IPS DF 6.9 (cell line): ENCODE measurements at regions not wholly inside any gene's neighbourhood (a gene's known extent, or its start where the extent isn't known, plus 50 kb on each side); places are given as distances from the start of the nearest gene placed in this dataset.
"Not testable (repeated sequence)": the region's sequence is repeated elsewhere in the genome, so short reads cannot be mapped to it uniquely, and the experiment has no call there.

Experiments
- DNase-seq: peaks from one replicate; pipeline ENCODE4 v3.0.0-alpha.2; 2013; ENCODE audit warnings: low read depth, low spot score
- H3K27ac ChIP-seq: one replicate; pipeline ENCODE4 v1.5.1; 2013; ENCODE audit warnings: low read length, control low read depth
- H3K27me3 ChIP-seq: 2 replicates; pipeline ENCODE4 v1.6.1; 2013; ENCODE audit warnings: mild to moderate bottlenecking, low read length; ENCODE audit not compliant: control insufficient read depth, insufficient read depth
- H3K36me3 ChIP-seq: 2 replicates; pipeline ENCODE4 v1.6.1; 2013; ENCODE audit warnings: low read length; ENCODE audit not compliant: control insufficient read depth, insufficient read depth
- H3K4me1 ChIP-seq: 2 replicates; pipeline ENCODE4 v1.6.1; 2013; ENCODE audit warnings: low read length; ENCODE audit not compliant: control insufficient read depth, insufficient read depth
- H3K4me3 ChIP-seq: 2 replicates; pipeline ENCODE4 v1.5.1; 2013; ENCODE audit warnings: mild to moderate bottlenecking, low read length
- H3K9me3 ChIP-seq: 2 replicates; pipeline ENCODE4 v1.6.1; 2013; ENCODE audit warnings: low read length, inconsistent platforms; ENCODE audit not compliant: control insufficient read depth, insufficient read depth
- WGBS: extraction: QIAGEN DNeasy Blood & Tissue Kit; methylation state at CpG from one replicate; pipeline ENCODE4 v1.1.7; 2013; ENCODE audit warnings: mixed read lengths, missing lambda C conversion rate; ENCODE audit not compliant: insufficient read length, insufficient coverage; 5-methylcytosine and 5-hydroxymethylcytosine counted together

- H3K9me3 ChIP-seq, H3K4me1 ChIP-seq, H3K27ac ChIP-seq, DNase-seq, H3K36me3 ChIP-seq, H3K27me3 ChIP-seq, H3K4me3 ChIP-seq: not testable (repeated sequence)
- WGBS, result no CpG with 5 or more reads among the region's 11 CpGs
Measured at GRCh38 chr5:44756097-44756496, 52.6 kb upstream of the MRPS30 start.

- DNase-seq, result no peak
- H3K4me1 ChIP-seq, result no peaks in the 10 kb centered on the region
- H3K27me3 ChIP-seq, result no peaks in the 10 kb centered on the region
Measured at GRCh38 chr5:44747396-44747795, 61.4 kb upstream of the MRPS30 start.

GRCh38 chr5:44740660-44741059 is 68.1 kb upstream of the MRPS30 start:
- Histone ChIP-seq H3K4me1 (no peaks in the 10 kb centered on the region), H3K27ac (no peak overlapping the region), H3K4me3 (no peak overlapping the region), H3K36me3 (no peaks in the 10 kb centered on the region), H3K27me3 (no peaks in the 10 kb centered on the region), H3K9me3 (no peaks in the 10 kb centered on the region)
- DNase-seq, result no peak

More at GRCh38 chr5:44747396-44747795, 61.4 kb upstream of the MRPS30 start:
- WGBS, result no CpG with 5 or more reads among the region's 1 CpG
- no peak overlapping the region for H3K4me3 ChIP-seq
- no peaks in the 10 kb centered on the region for H3K36me3 ChIP-seq
- no peak overlapping the region for H3K27ac ChIP-seq
- H3K9me3 ChIP-seq, result no peaks in the 10 kb centered on the region

GRCh38 chr5:44729536-44729935 is 79.2 kb upstream of the MRPS30 start:
- no peak overlapping the region for H3K4me3 ChIP-seq
- no peak overlapping the region for H3K27ac ChIP-seq
- no CpG with 5 or more reads among the region's 1 CpG for WGBS
- DNase-seq, result no peak
- no peaks in the 10 kb centered on the region for H3K9me3 ChIP-seq
- no peaks in the 10 kb centered on the region for H3K27me3 ChIP-seq
- H3K36me3 ChIP-seq, result no peaks in the 10 kb centered on the region
- H3K4me1 ChIP-seq, result no peaks in the 10 kb centered on the region; the same call in 1 of the 2 replicates

GRCh38 chr5:44727100-44727499 is 81.6 kb upstream of the MRPS30 start:
- Histone ChIP-seq H3K4me1 (no peaks in the 10 kb centered on the region; the same call in 1 of the 2 replicates), H3K9me3 (no peaks in the 10 kb centered on the region), H3K4me3 (no peak overlapping the region), H3K27me3 (no peaks in the 10 kb centered on the region), H3K27ac (no peak overlapping the region), H3K36me3 (no peaks in the 10 kb centered on the region)
- no peak for DNase-seq
- no CpG with 5 or more reads among the region's 1 CpG for WGBS

- Histone ChIP-seq H3K4me3 (no peak overlapping the region), H3K9me3 (no peaks in the 10 kb centered on the region), H3K27me3 (no peaks in the 10 kb centered on the region), H3K36me3 (no peaks in the 10 kb centered on the region), H3K27ac (no peak overlapping the region), H3K4me1 (no peaks in the 10 kb centered on the region)
- DNase-seq, result no peak
- WGBS, result no CpG with 5 or more reads among the region's 2 CpGs
Measured at GRCh38 chr5:44719856-44720255, 88.9 kb upstream of the MRPS30 start.

GRCh38 chr5:44714871-44715561 is 93.7 kb upstream of the MRPS30 start:
- H3K4me1 ChIP-seq, result no peaks in the 10 kb centered on the region
- WGBS, result no CpG with 5 or more reads among the region's 3 CpGs
- H3K36me3 ChIP-seq, result no peaks in the 10 kb centered on the region
- no peak for DNase-seq
- H3K9me3 ChIP-seq, result no peaks in the 10 kb centered on the region
- H3K4me3 ChIP-seq, result no peak overlapping the region
- no peaks in the 10 kb centered on the region for H3K27me3 ChIP-seq
- no peak overlapping the region for H3K27ac ChIP-seq

GRCh38 chr5:44713446-44713845 is 95.3 kb upstream of the MRPS30 start:
- no CpG with 5 or more reads among the region's 3 CpGs for WGBS
- H3K27ac ChIP-seq, result no peak overlapping the region
- H3K27me3 ChIP-seq, result no peaks in the 10 kb centered on the region
- no peak overlapping the region for H3K4me3 ChIP-seq
- no peaks in the 10 kb centered on the region for H3K36me3 ChIP-seq
- DNase-seq, result no peak
- no peaks in the 10 kb centered on the region for H3K4me1 ChIP-seq
- no peaks in the 10 kb centered on the region for H3K9me3 ChIP-seq

GRCh38 chr5:44711901-44712300 is 96.8 kb upstream of the MRPS30 start:
- H3K27me3 ChIP-seq, result no peaks in the 10 kb centered on the region
- H3K4me3 ChIP-seq, result no peak overlapping the region
- no peak for DNase-seq
- WGBS, result no CpG with 5 or more reads among the region's 1 CpG
- no peaks in the 10 kb centered on the region for H3K9me3 ChIP-seq
- no peak overlapping the region for H3K27ac ChIP-seq
- no peaks in the 10 kb centered on the region for H3K36me3 ChIP-seq
- H3K4me1 ChIP-seq, result no peaks in the 10 kb centered on the region

GRCh38 chr5:44708602-44709001 is 100.1 kb upstream of the MRPS30 start:
- DNase-seq, result no peak
- no CpG with 5 or more reads among the region's 5 CpGs for WGBS
- H3K4me1 ChIP-seq, result no peaks in the 10 kb centered on the region
- H3K36me3 ChIP-seq, result no peaks in the 10 kb centered on the region
- H3K27me3 ChIP-seq, result no peaks in the 10 kb centered on the region
- H3K27ac ChIP-seq, result no peak overlapping the region
- H3K9me3 ChIP-seq, result no peaks in the 10 kb centered on the region
- H3K4me3 ChIP-seq, result no peak overlapping the region

- no peaks in the 10 kb centered on the region for H3K27me3 ChIP-seq
- H3K4me1 ChIP-seq, result no peaks in the 10 kb centered on the region
- H3K27ac ChIP-seq, result no peak overlapping the region
- H3K4me3 ChIP-seq, result no peak overlapping the region
- WGBS, result no CpG with 5 or more reads among the region's 5 CpGs
- no peak for DNase-seq
- no peaks in the 10 kb centered on the region for H3K9me3 ChIP-seq
- H3K36me3 ChIP-seq, result no peaks in the 10 kb centered on the region
Measured at GRCh38 chr5:44707721-44708120, 101.0 kb upstream of the MRPS30 start.
